Aorta (tissue), 5 donors: ENCODE measurements at regions not wholly inside any gene's neighbourhood (a gene's known extent, or its start where the extent isn't known, plus 50 kb on each side); places are given as distances from the start of the nearest gene placed in this dataset.

Source experiments
- ATAC-seq: fragments of 200-7000 bp; cut with Tn5 transposase; one replicate; pipeline ENCODE4 v1.9.1; 2022; ENCODE audit warnings: moderate library complexity; ENCODE audit not compliant: low FRiP score
- DNase-seq, 2 donors: peaks; one replicate each; pipeline ENCODE4 v3.0.0-alpha.2; 2020
- H3K27ac ChIP-seq, 2 donors: one replicate each; pipeline ENCODE4 v1.5.1; 2013; ENCODE audit warnings: low read length in 2 of 2, mild to moderate bottlenecking in 2 of 2, moderate library complexity in 2 of 2, control low read depth in 1 of 2, inconsistent platforms in 1 of 2, low read depth in 1 of 2
- H3K27me3 ChIP-seq, 2 donors: one replicate each; pipeline ENCODE4 v1.6.1; 2013; ENCODE audit warnings: control low read depth in 1 of 2, low read length in 1 of 2, mild to moderate bottlenecking in 1 of 2, moderate library complexity in 1 of 2; ENCODE audit not compliant: insufficient read depth in 2 of 2, control insufficient read depth in 1 of 2
- H3K36me3 ChIP-seq, 2 donors: one replicate each; pipeline ENCODE4 v1.6.1; 2013; ENCODE audit warnings: control low read depth in 1 of 2, low read length in 1 of 2, mild to moderate bottlenecking in 1 of 2; ENCODE audit not compliant: insufficient read depth in 2 of 2, control insufficient read depth in 1 of 2
- H3K4me1 ChIP-seq, 2 donors: one replicate each; pipeline ENCODE4 v1.6.1; 2013; ENCODE audit warnings: low read length in 2 of 2, control low read depth in 1 of 2, mild to moderate bottlenecking in 1 of 2, moderate library complexity in 1 of 2; ENCODE audit not compliant: insufficient read depth in 2 of 2, control insufficient read depth in 1 of 2
- H3K4me3 ChIP-seq, 2 donors: one replicate each; pipeline ENCODE4 v1.5.1; 2013; ENCODE audit warnings: low read length in 2 of 2, control low read depth in 1 of 2, mild to moderate bottlenecking in 1 of 2
- H3K9me3 ChIP-seq: one replicate; pipeline ENCODE4 v1.6.1; 2013; ENCODE audit warnings: mild to moderate bottlenecking, low read length; ENCODE audit not compliant: control insufficient read depth
- WGBS, 2 donors: extraction: QIAGEN DNeasy Blood & Tissue Kit; methylation state at CpG; one replicate each; pipeline ENCODE4 v1.1.7; 2013; 5-methylcytosine and 5-hydroxymethylcytosine counted together
- intact Hi-C, 2 donors: fragments of 100-400 bp; cut with DNase I; formaldehyde crosslinking; loops; one replicate each; pipeline versions ENCODE4 v1.14.2 to v1.15.0; 2022
- donor health status: healthy with polysubstance abuse.
- donor health status: Bipolar disorder and iron deficiency.
- donor health status: DM: no; HTN: no; CAD: no.
- donor health status: DM: no; HTN: no; CAD: no.
- donor health status: DM: yes; HTN: yes; CAD: no.

- no peak overlapping the region for H3K4me3 ChIP-seq
- ATAC-seq, result no peak
- DNase-seq, result no peak
- H3K36me3 ChIP-seq, result no peaks in the 10 kb centered on the region
- no peak overlapping the region for H3K27ac ChIP-seq
- peaks cover 3 to 9% of the 10 kb centered on the region in 2 donors for H3K4me1 ChIP-seq
- intact Hi-C loops, result no loop called here
- no peaks in the 10 kb centered on the region for H3K27me3 ChIP-seq
- H3K9me3 ChIP-seq, result no peaks in the 10 kb centered on the region
These were observed 711.2 kb downstream of the KCNA4 start for GRCh38 chr11:29305456-29306232.

DNA sequence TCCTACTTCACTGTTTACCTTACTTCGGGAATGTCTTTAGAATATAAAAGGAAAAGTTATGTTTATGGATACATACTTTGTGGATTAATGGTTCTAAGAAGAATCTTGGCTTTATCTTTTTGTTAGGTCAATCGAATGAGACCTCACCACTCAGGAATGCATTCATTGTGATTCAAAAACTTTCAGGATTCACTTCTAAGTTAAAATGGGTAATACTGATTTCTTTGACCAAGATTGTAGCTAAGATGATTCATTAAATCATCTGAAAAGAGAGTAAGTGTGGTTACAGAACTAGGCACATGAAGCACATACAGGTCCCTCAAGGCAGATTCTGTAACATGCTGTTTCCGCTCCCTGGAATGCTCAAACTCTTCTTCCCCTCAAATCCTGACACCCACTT is 716.4 kb downstream of the KCNA4 start:
- 31 to 32% methylated on average over 3 of the region's 3 CpGs for WGBS, 2 donors
- intact Hi-C loops, result no loop called here
- ATAC-seq, result no peak

GRCh38 chr11:29296680-29297079 is 720.1 kb downstream of the KCNA4 start:
- WGBS, 2 donors, result 89 to 94% methylated on average over 1 of the region's 1 CpG
- DNase-seq (no peak), ATAC-seq (no peak)
- intact Hi-C loops, result no loop called here
- no peaks in the 10 kb centered on the region for H3K27me3 ChIP-seq
- peaks cover 0 to 4% of the 10 kb centered on the region in 2 donors for H3K4me1 ChIP-seq
- no peaks in the 10 kb centered on the region for H3K36me3 ChIP-seq
- no peak overlapping the region for H3K4me3 ChIP-seq
- no peak overlapping the region for H3K27ac ChIP-seq
- H3K9me3 ChIP-seq, result no peaks in the 10 kb centered on the region

More for the DNA sequence above, 716.4 kb downstream of the KCNA4 start:
- no peak for DNase-seq
- Histone ChIP-seq H3K27me3 (no peaks in the 10 kb centered on the region), H3K4me1 (peaks cover 0 to 4% of the 10 kb centered on the region in 2 donors), H3K36me3 (no peaks in the 10 kb centered on the region), H3K4me3 (no peak overlapping the region), H3K9me3 (no peaks in the 10 kb centered on the region), H3K27ac (peak overlapping the region in 1 of 2 donors; percentile 68)

GRCh38 chr11:29293825-29294224 is 723.0 kb downstream of the KCNA4 start:
- intact Hi-C loops, result no loop called here
- Histone ChIP-seq H3K4me3 (no peak overlapping the region), H3K9me3 (no peaks in the 10 kb centered on the region), H3K36me3 (no peaks in the 10 kb centered on the region), H3K27ac (no peak overlapping the region), H3K27me3 (no peaks in the 10 kb centered on the region), H3K4me1 (no peaks in the 10 kb centered on the region)
- ATAC-seq (no peak), DNase-seq (no peak)
- 43 to 48% methylated on average over 3 of the region's 3 CpGs for WGBS, 2 donors

GRCh38 chr11:29282088-29282487 is 734.7 kb downstream of the KCNA4 start:
- H3K27me3 ChIP-seq, result no peaks in the 10 kb centered on the region
- intact Hi-C loops, result no loop called here
- 10 to 16% methylated on average over 2 of the region's 2 CpGs for WGBS, 2 donors
- H3K4me1 ChIP-seq, result peaks cover 0 to 4% of the 10 kb centered on the region in 2 donors
- no peak overlapping the region for H3K4me3 ChIP-seq
- no peaks in the 10 kb centered on the region for H3K9me3 ChIP-seq
- no peaks in the 10 kb centered on the region for H3K36me3 ChIP-seq
- H3K27ac ChIP-seq, result no peak overlapping the region
- no peak for ATAC-seq
- DNase-seq, result no peak

GRCh38 chr11:29281271-29281777 is 735.5 kb downstream of the KCNA4 start:
- no peak for DNase-seq
- Histone ChIP-seq H3K9me3 (no peaks in the 10 kb centered on the region), H3K4me1 (peaks cover 0 to 4% of the 10 kb centered on the region in 2 donors), H3K27me3 (no peaks in the 10 kb centered on the region), H3K36me3 (no peaks in the 10 kb centered on the region), H3K4me3 (no peak overlapping the region), H3K27ac (no peak overlapping the region)
- intact Hi-C loops, result no loop called here
- WGBS, 2 donors, result 84 to 91% methylated on average over 3 of the region's 3 CpGs
- no peak for ATAC-seq

DNA sequence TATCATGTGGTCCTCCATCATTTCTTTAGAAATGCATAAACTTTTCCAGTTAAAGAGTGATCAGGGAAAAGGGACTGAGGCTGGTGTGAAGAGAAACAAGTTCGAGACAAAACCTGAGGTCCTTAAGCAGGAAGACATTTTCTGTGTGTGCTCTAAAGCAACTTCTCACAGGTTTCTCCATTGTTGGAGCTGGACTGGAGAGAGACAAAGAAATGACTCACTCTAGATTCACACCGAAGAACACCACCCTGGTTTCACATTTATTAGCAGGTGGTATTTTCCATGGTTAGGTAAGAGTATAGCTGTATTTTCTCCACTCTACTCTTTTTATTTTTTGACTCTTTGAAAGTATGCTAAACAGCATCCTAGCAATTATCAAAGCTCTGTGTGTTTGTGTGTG is 736.4 kb downstream of the KCNA4 start:
- Histone ChIP-seq H3K27ac (no peak overlapping the region), H3K27me3 (no peaks in the 10 kb centered on the region), H3K4me3 (no peak overlapping the region), H3K9me3 (no peaks in the 10 kb centered on the region), H3K4me1 (peaks cover 0 to 4% of the 10 kb centered on the region in 2 donors), H3K36me3 (no peaks in the 10 kb centered on the region)
- WGBS, 2 donors, result 94 to 95% methylated on average over 2 of the region's 2 CpGs
- ATAC-seq (no peak), DNase-seq (no peak)
- intact Hi-C loops, result no loop called here

DNA sequence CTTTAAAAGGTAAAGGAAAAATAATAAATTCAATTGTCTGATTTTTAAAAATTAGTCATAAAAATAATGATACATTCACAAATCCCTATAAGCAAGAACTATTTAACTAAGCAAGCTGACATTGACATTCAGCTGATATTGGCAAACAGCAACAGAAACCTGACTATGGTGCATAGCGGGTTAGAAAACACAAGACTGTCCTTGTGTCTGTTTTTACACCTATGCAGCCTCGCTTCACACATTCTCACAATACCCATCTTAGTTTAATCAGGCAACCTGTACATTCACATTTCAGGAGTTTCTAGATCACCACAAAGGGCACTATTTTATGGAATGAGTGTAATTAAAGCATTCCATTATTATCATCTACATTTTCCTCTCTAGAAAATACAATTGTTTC is 737.1 kb downstream of the KCNA4 start:
- Histone ChIP-seq H3K27me3 (no peaks in the 10 kb centered on the region), H3K4me1 (peaks cover 0 to 4% of the 10 kb centered on the region in 2 donors), H3K4me3 (no peak overlapping the region), H3K36me3 (no peaks in the 10 kb centered on the region), H3K27ac (no peak overlapping the region), H3K9me3 (no peaks in the 10 kb centered on the region)
- WGBS, 2 donors, result 91 to 96% methylated on average over 2 of the region's 2 CpGs
- no peak for DNase-seq
- no peak for ATAC-seq
- intact Hi-C loops, result no loop called here

DNA sequence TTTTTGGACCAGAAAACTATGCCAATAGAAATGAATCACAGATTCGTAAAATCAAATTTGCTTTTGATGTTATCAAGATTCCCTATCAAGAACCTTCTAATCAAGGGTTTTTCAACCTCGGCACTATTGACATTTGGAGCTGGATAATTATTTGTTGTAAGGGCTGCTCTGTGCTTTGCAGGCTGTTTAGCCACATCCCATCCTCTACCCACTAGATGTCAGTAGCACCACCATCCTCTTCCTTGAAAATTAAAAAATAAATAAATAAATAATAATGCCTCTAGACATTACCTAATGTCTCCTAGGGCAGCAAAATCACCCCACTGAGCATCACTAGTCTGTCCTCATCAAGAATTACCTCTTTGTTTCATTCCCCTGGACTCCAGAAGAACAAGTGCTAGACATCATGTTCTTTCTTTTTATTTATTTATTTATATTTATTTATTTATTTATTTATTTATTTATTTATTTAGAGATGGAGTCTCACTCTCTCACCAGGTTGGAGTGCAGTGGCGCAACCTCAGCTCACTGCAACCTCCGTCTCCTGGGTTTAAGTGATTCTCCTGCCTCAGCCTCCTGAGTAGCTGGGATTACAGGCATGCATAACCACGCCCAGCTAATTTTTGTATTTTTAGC is 744.7 kb downstream of the KCNA4 start:
- ATAC-seq (no peak), DNase-seq (no peak)
- H3K4me1 ChIP-seq, result no peaks in the 10 kb centered on the region
- no peaks in the 10 kb centered on the region for H3K27me3 ChIP-seq
- H3K27ac ChIP-seq, result no peak overlapping the region
- 86 to 88% methylated on average over 5 of the region's 5 CpGs for WGBS, 2 donors
- H3K4me3 ChIP-seq, result no peak overlapping the region
- no peaks in the 10 kb centered on the region for H3K36me3 ChIP-seq
- intact Hi-C loops, result loop anchor here (5.0 kb wide), 1 partner anchor 55 kb away; no protein-coding TSS in a partner anchor
- no peaks in the 10 kb centered on the region for H3K9me3 ChIP-seq
